ENCODE measurements at regions not wholly inside any gene's neighbourhood (a gene's known extent, or its start where the extent isn't known, plus 50 kb on each side); places are given as distances from the start of the nearest gene placed in this dataset.
A peak's percentile ranks its signal among the peaks of the same experiment; 100 is the strongest.

DNA sequence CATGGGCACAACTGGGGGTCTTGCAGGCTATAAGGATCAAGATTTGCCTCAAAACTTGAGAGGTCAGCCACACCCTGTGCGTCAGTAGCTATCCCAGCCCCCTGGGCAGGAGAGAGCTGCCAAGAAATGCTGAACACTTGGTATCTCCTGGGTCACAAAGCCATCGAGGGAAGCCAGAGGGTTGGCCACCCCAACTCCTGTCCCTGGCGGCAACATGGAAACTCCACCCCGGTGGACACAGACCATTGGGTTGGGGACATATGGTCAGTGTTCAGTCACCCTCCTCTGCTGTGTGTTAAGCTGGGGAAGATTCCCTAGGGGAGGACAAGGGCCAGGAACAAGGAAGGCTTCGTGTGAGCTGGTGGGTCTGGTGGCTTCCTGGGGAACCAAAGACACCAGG lies 140.6 kb downstream of the C5orf15 start:
- no peak for DNase-seq

DNA sequence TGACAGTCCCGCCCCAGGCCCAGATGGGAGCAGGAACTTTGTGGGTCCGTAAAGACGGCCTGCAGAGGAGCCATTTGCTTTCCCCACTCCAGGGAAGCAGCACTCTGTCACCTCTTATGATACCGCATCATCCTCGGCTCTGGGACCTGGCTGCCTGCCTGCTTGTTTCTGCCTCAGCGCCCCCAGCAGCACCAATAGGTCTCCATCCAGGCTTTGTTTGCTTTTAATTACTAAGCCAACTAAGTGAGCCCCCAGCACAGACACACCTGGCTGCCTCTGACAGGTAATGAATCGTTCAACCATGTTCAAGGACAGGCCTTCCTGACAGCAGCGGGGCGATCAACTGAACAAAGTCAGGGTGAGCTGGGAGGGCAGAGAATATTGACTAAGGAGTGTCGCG lies 141.4 kb downstream of the C5orf15 start:
- no peak for DNase-seq

DNA sequence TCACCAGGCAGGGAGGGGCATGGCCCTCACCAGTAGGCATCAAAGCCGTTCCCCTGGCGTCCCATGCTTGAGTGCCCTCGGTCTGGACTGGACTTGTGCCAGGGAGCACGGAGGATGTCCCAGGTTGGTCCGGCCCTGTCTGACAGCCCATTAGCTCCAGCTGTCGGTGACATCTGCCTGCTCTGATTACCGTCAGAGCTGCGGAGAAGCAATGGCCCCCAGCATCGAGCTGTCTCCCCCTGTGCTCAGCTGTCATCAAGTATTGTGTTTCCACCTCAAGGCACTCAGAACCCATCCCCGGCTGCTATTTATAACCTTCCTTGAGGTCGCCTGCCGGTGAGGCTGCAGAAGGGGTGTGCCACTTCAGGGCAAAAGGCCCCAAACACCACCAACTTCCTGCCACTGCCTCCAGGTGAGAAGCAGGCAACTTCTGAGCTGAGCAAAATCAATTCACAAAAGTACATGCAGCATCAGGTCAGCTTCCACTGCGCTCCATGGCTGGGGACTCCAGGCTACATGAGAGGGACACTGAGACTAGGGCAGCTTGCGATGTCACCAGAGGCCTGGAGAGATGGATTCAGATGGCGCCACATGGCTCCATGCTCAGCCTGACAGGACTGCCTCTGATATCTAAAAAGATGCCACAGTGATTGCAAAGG lies 142.7 kb downstream of the C5orf15 start:
- no peak for DNase-seq

DNA sequence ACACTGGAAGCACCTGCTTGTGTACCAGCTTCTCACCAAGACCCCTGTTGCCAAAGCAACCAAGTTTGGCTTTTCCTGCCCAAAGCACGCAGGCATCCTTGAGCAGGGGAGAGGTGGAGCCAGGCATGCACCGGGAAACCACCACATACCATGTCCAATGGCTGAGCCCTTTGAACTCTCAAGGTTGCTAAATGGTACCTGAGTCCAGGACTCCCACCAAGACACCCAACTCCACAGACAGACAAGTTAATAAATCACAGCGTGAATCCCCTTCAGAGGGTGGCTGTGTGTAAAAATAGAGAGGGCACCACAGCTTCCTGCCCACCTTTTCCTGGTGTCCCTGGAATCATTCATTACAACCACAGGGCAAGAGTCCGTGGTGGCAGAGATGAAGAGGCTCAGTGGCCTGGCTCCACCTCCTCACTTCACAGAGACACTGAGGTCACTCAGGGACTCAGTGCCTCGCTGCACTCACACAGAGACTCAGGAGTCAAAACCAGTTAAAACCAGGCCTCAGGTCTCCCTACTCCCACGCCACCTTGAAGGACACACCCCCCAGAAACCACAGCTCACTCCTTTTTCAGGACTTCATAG lies 143.7 kb downstream of the C5orf15 start:
- peak; percentile 10 for DNase-seq

DNA sequence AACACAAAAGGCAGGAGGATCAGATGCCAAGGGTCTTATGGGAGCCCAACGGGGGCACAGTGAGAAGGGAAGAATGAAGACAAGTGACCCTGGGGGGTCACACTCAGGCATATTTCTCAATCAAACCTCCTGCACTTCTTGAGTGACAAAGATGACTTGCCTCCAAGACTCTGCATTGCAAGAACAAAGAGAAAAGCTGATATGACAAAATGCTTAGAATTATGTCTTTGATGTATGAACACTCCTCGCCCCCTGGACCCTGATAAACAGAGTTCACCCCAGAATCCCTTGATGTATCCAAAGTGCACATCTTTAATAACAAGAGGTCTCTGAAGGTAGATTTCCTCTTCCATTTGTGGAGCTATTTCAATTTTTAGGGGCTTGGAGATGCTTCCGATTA lies 146.5 kb downstream of the C5orf15 start:
- DNase-seq: no peak

DNA sequence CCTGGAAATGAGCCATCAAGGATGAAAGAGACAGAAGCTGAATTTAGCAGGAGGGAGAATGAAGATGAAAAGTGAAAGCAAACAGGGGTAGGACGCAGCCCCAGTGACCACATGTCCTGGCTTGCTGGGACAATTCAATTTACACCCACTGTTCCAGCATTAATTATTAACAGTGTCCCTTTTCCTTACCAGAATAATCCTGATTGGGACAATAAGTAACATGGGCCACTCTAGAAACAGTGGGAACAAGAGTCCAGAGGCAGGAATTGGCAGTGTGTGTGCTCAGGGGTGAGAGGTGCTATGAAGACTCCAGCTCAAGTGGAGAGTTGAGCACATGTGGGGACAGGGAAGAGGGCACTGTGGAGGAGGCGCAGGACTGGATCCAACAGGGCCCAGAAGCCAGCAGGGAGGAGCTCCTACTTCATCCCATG lies 147.1 kb downstream of the C5orf15 start:
- DNase-seq: no peak

DNA sequence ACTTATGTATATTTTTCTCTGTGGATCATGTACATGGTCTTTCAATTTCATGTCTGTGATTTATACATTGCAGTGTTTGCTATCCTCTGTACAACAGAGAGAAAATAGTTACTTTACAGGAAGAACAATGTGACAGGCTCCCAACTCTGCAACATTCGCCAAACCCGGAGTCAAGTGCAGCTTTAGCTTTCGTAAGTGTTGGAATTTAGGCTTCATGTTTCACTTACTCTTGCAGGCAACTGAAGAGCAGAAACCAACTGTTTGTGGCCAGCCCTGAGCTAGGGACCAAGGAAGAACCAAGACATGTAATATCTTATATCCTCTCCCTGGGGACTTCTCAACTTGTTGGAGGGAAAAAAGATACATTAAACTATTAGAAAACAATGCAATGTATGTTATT lies 147.9 kb downstream of the C5orf15 start:
- DNase-seq: no peak

DNA sequence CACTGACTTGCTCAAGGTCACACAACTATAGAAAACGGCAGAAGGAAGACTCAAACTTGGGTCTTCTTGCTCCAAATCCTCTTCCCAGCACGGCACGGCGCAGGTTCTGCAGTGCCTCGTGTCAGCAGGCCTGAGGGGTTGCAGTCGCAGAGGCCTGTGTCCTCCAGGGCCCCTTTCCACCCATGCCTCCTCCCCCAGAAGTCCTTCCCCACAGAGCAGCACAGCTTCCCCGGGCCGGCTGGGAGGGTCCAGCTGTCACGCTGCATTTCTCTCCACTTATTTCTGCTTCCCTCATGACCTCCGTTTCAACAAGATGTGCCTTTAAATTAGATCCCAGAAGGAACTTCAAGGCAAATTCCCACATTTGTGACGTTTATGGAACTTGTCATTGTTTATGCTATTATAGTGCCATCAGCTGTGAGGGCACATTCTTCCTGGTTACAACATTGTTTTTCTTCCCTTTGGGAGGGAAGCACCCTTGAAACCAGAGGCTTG lies 148.4 kb downstream of the C5orf15 start:
- DNase-seq: no peak

DNA sequence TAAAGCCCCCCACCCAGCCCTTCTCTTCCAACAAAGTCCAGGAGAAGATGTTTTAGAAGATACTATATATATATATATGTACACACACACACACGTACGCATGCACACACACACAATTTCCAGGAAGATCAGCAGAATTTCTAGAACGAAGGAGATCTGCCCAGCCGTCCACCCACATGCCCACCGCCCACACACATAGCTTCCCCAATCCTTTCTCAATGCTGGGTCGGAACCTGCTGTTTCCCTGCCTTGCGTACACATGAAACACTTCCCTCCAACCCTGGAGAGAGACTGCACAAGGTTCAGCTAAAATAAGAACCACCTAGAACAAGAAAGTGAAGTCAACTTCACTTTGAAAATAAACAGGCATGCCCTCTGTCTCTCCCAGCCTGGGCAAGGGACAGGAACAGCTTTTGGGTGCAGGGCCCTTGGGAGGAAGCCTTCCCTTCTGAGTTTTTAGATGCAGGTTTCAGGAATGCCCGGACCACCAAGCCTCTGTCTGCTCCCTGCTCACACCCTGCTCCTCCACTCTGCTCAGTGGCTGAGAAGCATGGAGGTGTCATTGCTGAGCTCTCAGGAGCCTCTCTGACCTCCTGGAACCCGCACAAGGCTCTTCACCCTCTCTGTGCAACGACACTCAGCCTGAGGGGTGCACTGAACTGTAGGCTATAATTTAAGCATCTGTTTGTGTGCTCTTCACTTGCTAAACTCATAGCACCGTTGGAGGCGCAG lies 149.4 kb downstream of the C5orf15 start:
- DNase-seq: no peak

DNA sequence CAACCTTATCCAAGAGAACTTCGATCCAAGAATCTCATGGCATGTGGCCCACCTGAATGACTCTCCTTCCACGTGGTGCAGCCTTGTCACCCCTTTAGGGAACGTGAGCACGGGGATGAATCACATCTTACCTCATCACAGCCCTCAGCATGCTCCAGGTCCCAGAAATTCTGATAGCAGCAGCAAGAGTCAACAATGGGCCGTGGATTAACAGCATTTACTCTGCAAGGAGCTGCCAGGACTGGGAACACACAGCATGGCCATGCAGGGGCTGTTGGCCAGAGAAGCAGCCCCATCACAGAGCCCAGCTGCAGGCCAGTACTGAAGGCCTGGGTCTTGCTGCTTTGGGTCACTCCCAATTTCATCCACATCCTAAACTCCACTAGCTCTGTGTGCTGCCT lies 150.4 kb downstream of the C5orf15 start:
- no peak for DNase-seq

DNA sequence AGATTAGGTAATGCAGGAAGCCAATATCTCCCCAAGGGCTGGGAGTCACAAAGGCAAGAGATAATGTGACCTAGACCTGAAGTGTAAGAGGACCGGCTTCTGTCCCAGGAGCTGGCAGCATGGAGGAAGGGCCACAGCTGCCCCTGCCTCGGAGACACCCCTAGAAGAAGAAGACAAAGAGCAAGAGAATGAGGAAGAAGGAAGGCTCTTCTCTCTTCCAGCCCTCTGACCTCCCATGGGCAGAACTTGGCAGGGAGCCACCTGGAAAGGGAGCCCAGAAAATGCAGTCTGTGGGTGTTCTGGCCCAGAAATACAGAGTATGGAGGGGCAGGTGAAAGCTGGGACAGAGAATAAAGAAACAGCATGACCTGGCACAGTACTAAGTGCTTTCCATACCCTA lies 151.0 kb downstream of the C5orf15 start:
- no peak for DNase-seq

DNA sequence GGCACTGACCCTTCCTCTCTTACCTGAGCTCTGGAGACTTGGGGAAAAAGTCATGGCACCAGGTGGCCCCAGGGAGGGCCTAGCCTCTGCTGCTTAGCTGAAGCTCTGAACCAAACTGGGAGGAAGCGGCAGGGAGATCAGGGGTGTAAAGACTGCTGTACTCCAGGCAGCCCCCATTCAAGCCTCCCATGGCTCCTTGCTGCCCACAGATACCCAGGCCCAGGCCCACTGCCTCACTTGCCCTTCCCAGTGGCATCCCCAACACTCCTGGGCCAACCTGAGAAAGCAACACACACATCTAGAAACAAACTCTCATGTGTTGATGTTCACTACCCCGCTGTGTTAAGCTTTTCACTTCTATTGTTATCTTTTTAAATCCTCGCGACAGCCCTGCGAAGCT lies 151.6 kb downstream of the C5orf15 start:
- DNase-seq: no peak

DNA sequence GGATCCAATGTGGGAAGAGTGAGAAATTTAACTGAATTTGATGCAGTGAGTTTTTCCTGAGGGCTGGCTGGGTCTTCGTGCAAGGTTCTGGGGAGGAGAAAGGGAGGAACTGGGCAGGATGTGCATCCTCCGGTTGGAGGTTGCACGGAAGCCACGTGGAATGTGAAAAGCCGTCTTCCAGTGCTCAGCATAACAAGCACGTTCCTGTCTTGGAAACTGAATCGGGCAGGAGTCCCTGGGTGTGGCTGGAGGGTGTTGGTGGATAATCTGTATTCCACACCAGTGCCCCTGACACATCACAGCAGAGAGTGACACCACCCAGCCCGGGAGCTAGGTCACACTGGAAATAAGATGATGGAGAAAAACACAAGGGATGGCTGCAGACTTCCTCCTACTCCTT lies 154.3 kb downstream of the C5orf15 start:
- DNase-seq: no peak

DNA sequence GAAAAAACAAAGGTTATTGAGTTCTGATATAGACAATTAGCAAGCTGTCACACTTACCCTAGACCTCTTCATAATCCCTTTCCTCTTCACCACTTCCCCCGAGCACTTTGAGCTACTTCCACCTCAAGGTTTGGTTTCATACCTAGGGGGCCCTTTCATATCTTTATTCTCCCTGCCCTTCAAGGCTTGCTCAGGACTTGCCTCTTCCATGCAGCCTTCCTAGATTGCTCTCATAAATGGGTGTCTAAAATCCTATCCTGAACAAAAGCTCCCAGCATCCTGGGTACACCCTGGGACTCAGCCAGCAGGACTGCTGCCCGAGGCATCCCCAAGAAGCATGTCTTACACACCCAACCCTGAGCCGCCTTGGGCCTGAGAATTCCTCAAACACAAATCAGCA lies 157.3 kb downstream of the C5orf15 start:
- DNase-seq: no peak

DNA sequence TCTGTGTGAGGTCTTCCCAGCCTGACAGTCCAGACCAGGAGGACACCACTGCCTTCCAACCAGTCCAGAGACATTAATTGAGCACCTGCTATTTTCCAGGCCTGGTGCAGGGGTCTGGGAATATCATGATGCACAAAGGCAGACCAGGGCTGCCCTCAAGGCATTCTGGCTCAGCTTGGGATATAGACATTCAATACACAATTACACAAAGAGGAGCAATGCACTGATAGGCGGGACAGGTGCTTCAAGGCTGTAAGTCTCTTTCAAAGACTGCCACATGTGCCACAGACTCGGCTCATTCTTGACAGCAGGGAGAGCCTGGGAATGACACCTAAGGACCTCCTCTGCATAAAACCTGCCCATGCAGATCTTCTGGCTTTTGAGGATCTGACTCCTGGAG lies 158.6 kb downstream of the C5orf15 start:
- no peak for DNase-seq

DNA sequence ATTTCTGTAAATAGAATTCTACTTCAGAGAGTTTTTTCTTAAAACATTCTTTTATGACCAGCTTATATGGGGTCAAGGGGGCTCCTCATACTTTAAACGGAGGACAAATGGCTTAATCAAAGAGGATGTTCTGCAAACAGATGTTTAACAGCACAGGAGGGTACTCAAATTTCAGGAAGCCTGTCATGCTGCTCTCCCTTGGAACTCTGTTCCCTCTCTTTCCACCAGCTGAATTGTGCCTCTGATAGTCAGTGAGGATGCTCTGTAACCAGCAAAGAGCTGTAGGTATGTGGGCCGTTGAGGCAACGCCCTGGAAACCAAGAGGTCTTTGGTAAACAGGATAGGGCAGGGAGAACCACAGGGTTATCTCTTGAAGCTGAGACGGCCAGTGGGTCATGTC lies 161.1 kb downstream of the C5orf15 start:
- no peak for DNase-seq

DNA sequence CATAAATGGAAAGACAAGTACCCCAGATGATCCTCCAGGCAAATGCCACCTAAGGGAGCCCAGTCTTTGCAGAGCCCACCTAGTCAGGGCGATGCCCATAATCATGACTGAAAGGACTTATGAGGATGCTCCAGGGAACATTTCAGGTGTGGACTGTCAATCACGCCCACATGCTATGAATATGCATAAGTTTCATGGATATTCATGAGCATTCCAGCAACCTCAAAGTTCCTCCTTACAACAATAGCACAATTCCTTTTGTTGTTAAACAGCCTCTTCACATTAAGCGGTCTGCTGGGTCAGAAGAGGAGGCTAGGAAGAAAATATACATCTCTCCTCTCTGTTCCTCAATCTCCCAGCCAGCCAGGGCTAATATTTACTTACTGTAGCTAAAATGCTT lies 161.6 kb downstream of the C5orf15 start:
- DNase-seq: no peak

DNA sequence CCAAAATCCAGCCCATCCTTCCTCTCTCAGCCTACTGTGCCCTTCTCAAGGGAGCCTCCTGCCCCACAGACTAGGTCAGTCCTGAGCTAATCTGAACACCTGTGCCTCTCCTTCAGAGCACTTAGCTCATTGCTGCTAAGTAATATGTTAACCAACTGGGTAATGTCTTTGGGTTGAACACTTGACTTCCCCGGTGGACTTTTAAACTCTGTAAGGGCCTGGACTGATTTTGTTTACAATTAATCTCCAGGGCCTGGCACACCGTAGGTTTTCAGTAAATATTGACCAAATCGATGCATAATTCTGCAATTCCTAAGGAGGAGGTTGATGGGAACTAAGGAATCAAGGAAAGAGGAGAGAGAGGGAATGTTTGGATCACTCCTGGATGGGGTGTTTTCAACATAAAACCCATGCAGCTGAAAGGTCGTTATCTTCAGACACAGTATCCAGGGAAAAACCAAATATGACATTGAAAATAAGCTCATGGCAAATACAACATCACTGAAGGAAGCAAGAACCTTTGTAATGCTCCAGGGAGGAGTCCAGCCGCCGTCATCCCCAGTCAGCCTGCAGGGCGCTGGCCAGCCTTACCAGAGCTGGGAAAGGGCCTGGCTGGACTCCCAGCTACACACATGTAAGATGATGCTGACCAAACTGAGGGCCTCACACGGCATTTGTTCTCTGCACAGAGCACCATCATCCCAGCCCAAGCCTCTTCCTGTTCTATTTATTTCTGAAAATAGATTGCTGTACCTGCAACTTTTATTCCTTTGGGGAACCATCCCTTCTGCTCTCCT lies 166.3 kb downstream of the C5orf15 start:
- DNase-seq: no peak

DNA sequence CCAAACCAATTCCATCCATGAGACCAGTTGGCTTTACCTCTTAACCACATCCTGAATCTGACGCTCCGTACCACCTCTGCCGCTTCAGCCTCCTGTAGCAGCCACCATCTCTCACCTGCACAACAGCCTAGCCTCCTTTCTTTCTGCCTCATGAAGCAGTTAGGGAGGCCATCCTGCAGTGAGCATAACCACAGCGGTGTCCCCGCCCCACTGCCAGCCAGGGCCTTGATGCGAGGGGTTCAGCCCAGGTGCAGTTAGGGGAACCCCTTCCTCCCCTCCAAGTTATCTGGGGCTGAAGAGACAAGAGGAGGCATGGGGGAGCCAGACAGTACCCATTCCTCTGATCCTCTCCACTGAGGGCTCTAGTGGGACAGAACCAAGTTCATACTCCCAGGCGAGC lies 167.0 kb downstream of the C5orf15 start:
- DNase-seq: no peak

DNA sequence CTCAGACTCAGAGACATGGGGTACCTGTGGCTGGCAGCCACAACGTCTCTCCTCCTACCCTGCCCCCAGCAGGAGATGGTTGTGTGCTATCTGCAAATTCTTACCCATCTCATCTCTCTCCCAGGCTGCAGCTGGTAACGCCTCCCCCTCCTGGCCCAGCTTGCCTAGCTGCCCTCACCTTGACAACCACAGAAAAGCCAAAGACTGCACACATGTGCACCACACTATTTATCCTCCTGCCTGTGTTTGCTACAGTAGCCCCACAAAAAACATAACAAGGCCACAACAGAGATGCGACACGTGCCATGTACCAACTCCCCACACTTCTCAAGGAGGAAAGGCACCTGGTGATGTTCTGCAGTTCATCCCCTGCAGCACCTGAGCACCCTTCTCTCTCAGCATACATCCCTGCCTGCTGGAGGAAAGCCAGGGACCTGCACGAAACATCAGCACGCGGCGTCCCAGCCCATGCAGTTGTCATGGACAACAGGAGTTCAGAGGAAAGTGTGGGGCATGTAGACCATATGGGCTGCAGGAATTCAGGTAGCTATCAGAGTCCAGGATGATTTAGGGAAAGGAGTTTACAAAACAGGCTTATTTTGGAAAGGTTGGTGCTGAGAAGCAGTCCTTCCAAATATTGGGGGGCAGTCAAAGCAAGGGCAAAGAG lies 168.7 kb downstream of the C5orf15 start:
- DNase-seq: no peak

DNA sequence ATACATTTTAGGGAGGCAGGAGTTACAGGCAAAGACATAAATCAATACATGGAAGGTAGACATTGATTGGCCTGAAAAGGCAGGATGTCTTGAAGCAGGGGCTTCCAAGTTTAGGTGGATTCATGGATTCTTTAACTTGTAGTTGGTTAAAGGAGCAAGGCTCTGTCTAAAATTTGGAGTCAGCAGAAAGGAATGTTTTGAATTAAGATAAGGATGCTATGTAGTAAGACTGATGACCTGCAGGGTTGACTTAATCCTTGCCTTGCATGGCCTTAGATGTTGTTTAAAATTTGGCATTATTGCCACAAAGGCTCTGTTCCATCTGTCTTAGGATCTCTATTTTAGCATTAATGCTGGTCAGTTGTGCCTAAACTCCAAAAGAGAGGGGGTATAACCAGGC lies 171.3 kb downstream of the C5orf15 start:
- DNase-seq: no peak

DNA sequence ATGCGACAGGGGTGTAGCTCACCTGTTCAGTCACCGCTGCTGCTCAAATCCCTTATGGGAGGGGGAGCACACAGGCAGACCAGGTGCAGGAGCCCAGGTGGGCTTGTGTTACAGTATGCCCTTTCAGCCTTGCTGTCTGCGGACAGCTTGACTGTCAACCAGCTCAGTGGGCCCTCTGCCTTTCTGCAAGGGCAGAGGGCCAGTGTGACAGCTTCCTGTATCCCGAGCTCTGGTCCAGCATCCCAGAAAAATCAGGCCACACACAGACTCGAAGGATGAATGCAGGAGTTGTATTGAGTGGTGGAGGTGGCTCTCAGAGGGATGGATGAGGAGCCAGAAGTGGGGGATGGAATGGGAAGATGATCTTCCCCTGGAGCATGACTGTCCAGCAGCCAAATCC lies 172.2 kb downstream of the C5orf15 start:
- DNase-seq: no peak
